MG63 (cell line): ENCODE measurements at regions not wholly inside any gene's neighbourhood (a gene's known extent, or its start where the extent isn't known, plus 50 kb on each side); places are given as distances from the start of the nearest gene placed in this dataset.
A peak's percentile ranks its signal among the peaks of the same experiment; 100 is the strongest.

Experiments
- DNase-seq: peaks from one replicate; pipeline ENCODE4 v3.0.0-alpha.2; 2020
- H3K27me3 ChIP-seq: fragments of 250-450 bp; sonication (Bioruptor Pico); 2 replicates; pipeline ENCODE4 v1.5.1; 2020; ENCODE audit warnings: mild to moderate bottlenecking, moderate library complexity
- H3K36me3 ChIP-seq: fragments of 250-450 bp; sonication (Bioruptor Pico); 2 replicates; pipeline ENCODE4 v1.5.1; 2020; ENCODE audit warnings: mild to moderate bottlenecking, moderate library complexity
- H3K4me3 ChIP-seq: fragments of 250-450 bp; sonication (Bioruptor Pico); 2 replicates; pipeline ENCODE4 v1.5.1; 2020; ENCODE audit warnings: mild to moderate bottlenecking, moderate library complexity
- H3K9me3 ChIP-seq: fragments of 250-450 bp; sonication (Bioruptor Pico); 2 replicates; pipeline ENCODE4 v1.5.1; 2020; ENCODE audit warnings: mild to moderate bottlenecking, moderate library complexity

GRCh38 chr2:217182926-217183325 lies 323.1 kb upstream of the TNP1 start:
- H3K9me3 ChIP-seq, result no peaks in the 10 kb centered on the region

GRCh38 chr2:217181512-217181911 lies 321.6 kb upstream of the TNP1 start:
- DNase-seq, result no peak
- H3K27me3 ChIP-seq, result no peaks in the 10 kb centered on the region
- H3K9me3 ChIP-seq, result peaks cover 2% of the 10 kb centered on the region; the same call in 1 of the 2 replicates
- H3K4me3 ChIP-seq, result no peak overlapping the region
- no peaks in the 10 kb centered on the region for H3K36me3 ChIP-seq

More at GRCh38 chr2:217182926-217183325, 323.1 kb upstream of the TNP1 start:
- H3K4me3 ChIP-seq, result no peak overlapping the region
- H3K36me3 ChIP-seq, result no peaks in the 10 kb centered on the region
- no peak for DNase-seq
- no peaks in the 10 kb centered on the region for H3K27me3 ChIP-seq

- Histone ChIP-seq H3K36me3 (no peaks in the 10 kb centered on the region), H3K27me3 (no peaks in the 10 kb centered on the region), H3K9me3 (peaks cover 10% of the 10 kb centered on the region), H3K4me3 (no peak overlapping the region)
- no peak for DNase-seq
Measured at GRCh38 chr2:217179854-217180253, 320.0 kb upstream of the TNP1 start.

GRCh38 chr2:217178341-217178740 lies 318.5 kb upstream of the TNP1 start:
- no peaks in the 10 kb centered on the region for H3K27me3 ChIP-seq
- no peaks in the 10 kb centered on the region for H3K36me3 ChIP-seq
- H3K4me3 ChIP-seq, result no peak overlapping the region
- DNase-seq, result no peak
- peaks cover 10% of the 10 kb centered on the region for H3K9me3 ChIP-seq

GRCh38 chr2:217177720-217178119 lies 317.9 kb upstream of the TNP1 start:
- Histone ChIP-seq H3K9me3 (peaks cover 10% of the 10 kb centered on the region), H3K36me3 (no peaks in the 10 kb centered on the region), H3K4me3 (no peak overlapping the region), H3K27me3 (no peaks in the 10 kb centered on the region)
- DNase-seq, result no peak

- no peak for DNase-seq
- Histone ChIP-seq H3K27me3 (no peaks in the 10 kb centered on the region), H3K36me3 (no peaks in the 10 kb centered on the region), H3K9me3 (peaks cover 10% of the 10 kb centered on the region), H3K4me3 (no peak overlapping the region)
Measured at GRCh38 chr2:217171874-217172273, 312.0 kb upstream of the TNP1 start.

- no peaks in the 10 kb centered on the region for H3K9me3 ChIP-seq
- no peaks in the 10 kb centered on the region for H3K27me3 ChIP-seq
- no peaks in the 10 kb centered on the region for H3K36me3 ChIP-seq
- no peak overlapping the region for H3K4me3 ChIP-seq
- DNase-seq, result no peak
Measured at GRCh38 chr2:217168496-217168895, 308.6 kb upstream of the TNP1 start.

GRCh38 chr2:217167531-217167930 lies 307.7 kb upstream of the TNP1 start:
- H3K27me3 ChIP-seq, result no peaks in the 10 kb centered on the region
- H3K36me3 ChIP-seq, result no peaks in the 10 kb centered on the region
- no peak for DNase-seq
- H3K4me3 ChIP-seq, result no peak overlapping the region
- H3K9me3 ChIP-seq, result no peaks in the 10 kb centered on the region

- H3K36me3 ChIP-seq, result no peaks in the 10 kb centered on the region
- H3K27me3 ChIP-seq, result no peaks in the 10 kb centered on the region
- no peak overlapping the region for H3K4me3 ChIP-seq
- no peak for DNase-seq
- H3K9me3 ChIP-seq, result no peaks in the 10 kb centered on the region
Measured at GRCh38 chr2:217166241-217166850, 306.5 kb upstream of the TNP1 start.

- no peaks in the 10 kb centered on the region for H3K9me3 ChIP-seq
- H3K36me3 ChIP-seq, result no peaks in the 10 kb centered on the region
- H3K4me3 ChIP-seq, result no peak overlapping the region
- no peaks in the 10 kb centered on the region for H3K27me3 ChIP-seq
- DNase-seq, result no peak
Measured at GRCh38 chr2:217165547-217165946, 305.7 kb upstream of the TNP1 start.

GRCh38 chr2:217163987-217164386 lies 304.1 kb upstream of the TNP1 start:
- Histone ChIP-seq H3K36me3 (no peaks in the 10 kb centered on the region), H3K4me3 (no peak overlapping the region), H3K9me3 (no peaks in the 10 kb centered on the region), H3K27me3 (no peaks in the 10 kb centered on the region)
- no peak for DNase-seq

GRCh38 chr2:217162533-217162932 lies 302.7 kb upstream of the TNP1 start:
- Histone ChIP-seq H3K9me3 (no peaks in the 10 kb centered on the region), H3K36me3 (no peaks in the 10 kb centered on the region), H3K27me3 (no peaks in the 10 kb centered on the region), H3K4me3 (no peak overlapping the region)
- DNase-seq, result peak; percentile 33

GRCh38 chr2:217160978-217161973 lies 301.4 kb upstream of the TNP1 start:
- H3K9me3 ChIP-seq, result no peaks in the 10 kb centered on the region
- no peaks in the 10 kb centered on the region for H3K36me3 ChIP-seq
- H3K27me3 ChIP-seq, result no peaks in the 10 kb centered on the region
- H3K4me3 ChIP-seq, result no peak overlapping the region
- DNase-seq, result no peak

- H3K4me3 ChIP-seq, result no peak overlapping the region
- DNase-seq, result no peak
- no peaks in the 10 kb centered on the region for H3K27me3 ChIP-seq
- H3K36me3 ChIP-seq, result no peaks in the 10 kb centered on the region
- no peaks in the 10 kb centered on the region for H3K9me3 ChIP-seq
Measured at GRCh38 chr2:217160103-217160743, 300.4 kb upstream of the TNP1 start.

- Histone ChIP-seq H3K4me3 (no peak overlapping the region), H3K36me3 (no peaks in the 10 kb centered on the region), H3K9me3 (no peaks in the 10 kb centered on the region), H3K27me3 (no peaks in the 10 kb centered on the region)
- no peak for DNase-seq
Measured at GRCh38 chr2:217158928-217159327, 299.1 kb upstream of the TNP1 start.

- H3K9me3 ChIP-seq, result no peaks in the 10 kb centered on the region
- H3K36me3 ChIP-seq, result no peaks in the 10 kb centered on the region
- H3K27me3 ChIP-seq, result no peaks in the 10 kb centered on the region
- no peak overlapping the region for H3K4me3 ChIP-seq
- DNase-seq, result no peak
Measured at GRCh38 chr2:217157581-217157980, 297.7 kb upstream of the TNP1 start.

- H3K4me3 ChIP-seq, result no peak overlapping the region
- no peak for DNase-seq
- no peaks in the 10 kb centered on the region for H3K27me3 ChIP-seq
- no peaks in the 10 kb centered on the region for H3K9me3 ChIP-seq
- H3K36me3 ChIP-seq, result no peaks in the 10 kb centered on the region
Measured at GRCh38 chr2:217156801-217157200, 296.9 kb upstream of the TNP1 start.
